OCI-LY7 (cell line): ENCODE measurements at regions not wholly inside any gene's neighbourhood (a gene's known extent, or its start where the extent isn't known, plus 50 kb on each side); places are given as distances from the start of the nearest gene placed in this dataset.

Experiments
- BruUV-seq: library from RNA; stranded (reverse); fragments of 400-500 nt; replicated peaks from 2 replicates; lab custom pipeline; 2021; lab: Mats Ljungman, UMichigan
- CTCF ChIA-PET: fragments of 300-600 bp; sonication (Branson Sonifier 250); formaldehyde crosslinking; loops from one replicate; lab custom pipeline; 2022; ENCODE audit warnings: antibody characterized with exemption; ENCODE audit not compliant: unreplicated experiment; lab: Charles Lee
- POLR2A ChIA-PET: fragments of 300-600 bp; sonication (Branson Sonifier 250); formaldehyde crosslinking; loops from one replicate; lab custom pipeline; 2022; ENCODE audit warnings: antibody characterized with exemption; lab: Charles Lee
- DNase-seq: peaks from one replicate; pipeline ENCODE4 v3.0.0-alpha.2; 2015; ENCODE audit warnings: low spot score
- H2AFZ ChIP-seq: fragments of 200-600 bp; sonication (generic), shearing (Covaris generic); 2 replicates; pipeline ENCODE4 v1.6.1; 2014; ENCODE audit warnings: mild to moderate bottlenecking, antibody characterized with exemption, low read length, moderate library complexity
- H3K27ac ChIP-seq: fragments of 200-600 bp; sonication (generic); 2 replicates; pipeline ENCODE4 v1.5.1; 2014; ENCODE audit warnings: mixed run types, low read depth, mild to moderate bottlenecking, moderate library complexity, low read length, inconsistent platforms; ENCODE audit not compliant: poor library complexity, severe bottlenecking
- H3K36me3 ChIP-seq: fragments of 200-600 bp; sonication (generic); 2 replicates; pipeline ENCODE4 v1.6.1; 2014; ENCODE audit warnings: mild to moderate bottlenecking, antibody characterized with exemption, low read length, moderate library complexity, mixed read lengths; ENCODE audit not compliant: insufficient read depth
- H3K4me1 ChIP-seq: fragments of 200-600 bp; sonication (generic); 2 replicates; pipeline ENCODE4 v1.5.1; 2014; ENCODE audit warnings: mild to moderate bottlenecking, low read length; ENCODE audit not compliant: insufficient read depth, poor library complexity, severe bottlenecking
- H3K4me2 ChIP-seq: fragments of 200-600 bp; sonication (generic); 2 replicates; pipeline ENCODE4 v1.6.1; 2014; ENCODE audit warnings: mild to moderate bottlenecking, low read length
- H3K4me3 ChIP-seq: fragments of 200-600 bp; sonication (generic); 2 replicates; pipeline ENCODE4 v1.5.1; 2014; ENCODE audit warnings: mild to moderate bottlenecking, low read depth, low read length; ENCODE audit not compliant: poor library complexity, severe bottlenecking
- H3K79me2 ChIP-seq: fragments of 200-600 bp; sonication (generic); 2 replicates; pipeline ENCODE4 v1.6.1; 2016; ENCODE audit warnings: low read depth, mild to moderate bottlenecking, low read length, moderate library complexity, mixed read lengths; ENCODE audit not compliant: insufficient read depth
- H3K9me2 ChIP-seq: fragments of 200-600 bp; sonication (generic); 2 replicates; pipeline ENCODE4 v1.6.1; 2016; ENCODE audit warnings: mild to moderate bottlenecking, low read length, mixed read lengths; ENCODE audit not compliant: insufficient read depth
- H3K9me3 ChIP-seq: fragments of 200-600 bp; sonication (generic); 2 replicates; pipeline ENCODE4 v1.6.1; 2014; ENCODE audit warnings: mild to moderate bottlenecking, mixed run types, low read length, mixed read lengths
- H4K20me1 ChIP-seq: fragments of 200-600 bp; sonication (generic); 2 replicates; pipeline ENCODE4 v1.6.1; 2014; ENCODE audit warnings: mild to moderate bottlenecking, antibody characterized with exemption, low read length, moderate library complexity, mixed read lengths; ENCODE audit not compliant: insufficient read depth
- CTCF ChIP-seq: fragments of 200-600 bp; sonication (generic); conservative IDR thresholded peaks from 2 replicates; pipeline ENCODE4 v1.5.1; 2014; ENCODE audit warnings: mild to moderate bottlenecking, antibody characterized with exemption, low read length, moderate library complexity, mixed read lengths
- EZH2phosphoT487 ChIP-seq: fragments of 200-600 bp; sonication (generic); IDR thresholded peaks from 2 replicates; pipeline ENCODE4 v1.6.1; 2018; ENCODE audit warnings: low read depth, borderline replicate concordance, mild to moderate bottlenecking, mixed run types, antibody characterized with exemption, low read length, moderate library complexity, mixed read lengths
- intact Hi-C: fragments of 100-400 bp; cut with micrococcal nuclease; formaldehyde crosslinking; loops from one replicate; pipeline ENCODE4 v1.10.0; 2022; ENCODE audit not compliant: unreplicated experiment

- CTCF ChIA-PET = no interaction called here
- H3K4me2 ChIP-seq = no peak overlapping the region
- POLR2A ChIA-PET = no interaction called here
- H3K79me2 ChIP-seq = no peaks in the 10 kb centered on the region
- H3K4me1 ChIP-seq = no peaks in the 10 kb centered on the region
- TF ChIP-seq EZH2phosphoT487 = no peak
- no peak for TF ChIP-seq CTCF
- no TSS peak for BruUV-seq
- no peak overlapping the region for H3K4me3 ChIP-seq
- no peaks in the 10 kb centered on the region for H3K9me2 ChIP-seq
- no peak overlapping the region for H2AFZ ChIP-seq
- intact Hi-C loops = no loop called here
- no peaks in the 10 kb centered on the region for H3K9me3 ChIP-seq
- no peaks in the 10 kb centered on the region for H3K36me3 ChIP-seq
- DNase-seq = no peak
- H4K20me1 ChIP-seq = no peaks in the 10 kb centered on the region
- no peak overlapping the region for H3K27ac ChIP-seq
Observed at GRCh38 chr20:62535282-62535811, 59.6 kb upstream of the GATA5 start.

GRCh38 chr20:62535964-62536363, 60.2 kb upstream of the GATA5 start:
- DNase-seq = no peak
- Histone ChIP-seq H3K79me2 (no peaks in the 10 kb centered on the region), H4K20me1 (no peaks in the 10 kb centered on the region), H3K4me2 (no peak overlapping the region), H3K4me3 (no peak overlapping the region), H2AFZ (no peak overlapping the region), H3K36me3 (no peaks in the 10 kb centered on the region), H3K4me1 (no peaks in the 10 kb centered on the region), H3K9me2 (no peaks in the 10 kb centered on the region), H3K9me3 (no peaks in the 10 kb centered on the region), H3K27ac (no peak overlapping the region)
- BruUV-seq = no TSS peak
- ChIA-PET CTCF (no interaction called here), POLR2A (no interaction called here)
- intact Hi-C loops = no loop called here
- TF ChIP-seq CTCF = no peak
- TF ChIP-seq EZH2phosphoT487 = no peak

GRCh38 chr20:62536871-62537401, 61.1 kb upstream of the GATA5 start:
- Histone ChIP-seq H3K27ac (no peak overlapping the region), H3K9me3 (no peaks in the 10 kb centered on the region), H2AFZ (no peak overlapping the region), H3K36me3 (no peaks in the 10 kb centered on the region), H3K9me2 (no peaks in the 10 kb centered on the region), H3K4me3 (no peak overlapping the region), H3K4me1 (no peaks in the 10 kb centered on the region), H4K20me1 (no peaks in the 10 kb centered on the region), H3K4me2 (no peak overlapping the region), H3K79me2 (no peaks in the 10 kb centered on the region)
- DNase-seq = no peak
- ChIA-PET POLR2A (no interaction called here), CTCF (no interaction called here)
- intact Hi-C loops = no loop called here
- TF ChIP-seq CTCF = no peak
- TF ChIP-seq EZH2phosphoT487 = no peak
- no TSS peak for BruUV-seq
